EL (cell line): ENCODE measurements at regions not wholly inside any gene's neighbourhood (a gene's known extent, or its start where the extent isn't known, plus 50 kb on each side); places are given as distances from the start of the nearest gene placed in this dataset.

Experiments
- DNase-seq: peaks from one replicate; pipeline ENCODE4 v3.0.0-alpha.2; 2016

DNA sequence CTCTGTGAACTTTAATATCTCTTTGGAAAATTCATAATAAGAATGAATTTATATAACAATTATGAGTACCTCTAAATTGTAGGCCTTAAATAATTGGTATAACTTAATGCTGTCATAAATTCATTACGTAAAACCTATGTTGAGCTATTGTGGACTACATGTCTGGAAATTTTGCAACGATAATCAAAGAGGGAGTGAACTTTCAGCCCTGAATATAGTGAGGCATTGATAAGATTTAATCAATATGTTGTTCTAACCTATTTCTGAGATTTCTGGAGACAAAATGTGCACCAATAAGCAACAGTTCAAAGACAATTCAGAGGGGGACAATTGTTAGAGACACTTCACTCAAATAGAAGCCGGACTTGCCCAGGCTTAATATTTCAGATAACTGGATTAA, 499.4 kb downstream of the ELAVL2 start:
- DNase-seq: no peak

DNA sequence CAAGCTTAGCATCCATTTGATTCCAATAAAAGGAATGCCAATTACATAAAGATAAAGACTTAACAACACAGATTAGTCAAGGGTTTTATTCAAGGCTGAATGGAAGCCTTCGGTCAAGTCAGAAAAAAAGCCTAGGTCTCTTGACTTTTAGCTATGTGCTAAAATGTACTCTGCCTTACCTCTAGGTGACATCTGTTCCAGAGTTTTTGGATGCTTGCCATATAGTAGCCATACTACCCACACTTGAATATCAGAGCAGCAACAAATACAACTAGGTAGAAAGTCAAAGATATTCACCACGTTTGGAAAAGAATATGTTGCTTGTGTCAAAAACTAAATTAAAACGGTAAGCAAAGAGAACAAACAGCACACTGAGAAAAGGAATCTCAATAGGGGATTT, 484.7 kb downstream of the ELAVL2 start:
- DNase-seq: no peak

DNA sequence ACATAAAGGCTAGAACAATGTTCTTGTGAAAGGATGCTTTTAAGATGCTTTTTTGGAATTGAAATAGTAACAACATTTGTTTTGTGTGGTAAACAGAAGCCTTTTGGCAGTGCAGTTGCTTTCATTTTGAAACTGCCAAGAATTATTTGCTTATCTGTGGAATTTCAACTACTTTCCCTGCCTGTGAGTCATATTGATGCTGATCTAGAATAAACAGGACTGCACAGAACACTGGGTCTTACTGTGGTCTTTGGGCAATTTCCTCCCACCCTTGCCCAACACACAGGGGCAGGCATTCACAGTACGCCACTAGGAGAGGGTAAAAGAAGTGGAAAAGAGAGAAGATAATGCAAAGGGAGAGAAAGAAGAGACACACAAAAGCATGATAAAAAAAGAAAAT, 483.7 kb downstream of the ELAVL2 start:
- DNase-seq: no peak

DNA sequence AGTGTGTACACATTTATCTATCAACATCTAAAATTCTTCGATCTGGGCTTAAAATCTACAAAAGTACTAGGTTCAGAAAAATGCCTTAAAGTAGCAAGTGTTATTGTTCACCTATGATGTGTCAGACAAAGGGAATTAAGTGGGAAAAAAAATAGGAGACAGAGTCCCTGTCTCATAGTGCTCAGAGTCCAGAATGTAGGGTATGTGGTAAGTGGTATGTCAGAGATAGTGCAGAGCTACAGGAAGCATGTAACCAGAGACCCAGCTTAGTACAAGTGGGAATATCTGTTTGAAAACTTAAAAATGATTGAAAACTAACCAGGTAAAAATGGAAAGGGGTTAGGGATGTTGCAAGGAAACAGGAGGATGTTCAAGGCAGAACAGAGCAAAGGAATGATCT, 482.8 kb downstream of the ELAVL2 start:
- DNase-seq: no peak

DNA sequence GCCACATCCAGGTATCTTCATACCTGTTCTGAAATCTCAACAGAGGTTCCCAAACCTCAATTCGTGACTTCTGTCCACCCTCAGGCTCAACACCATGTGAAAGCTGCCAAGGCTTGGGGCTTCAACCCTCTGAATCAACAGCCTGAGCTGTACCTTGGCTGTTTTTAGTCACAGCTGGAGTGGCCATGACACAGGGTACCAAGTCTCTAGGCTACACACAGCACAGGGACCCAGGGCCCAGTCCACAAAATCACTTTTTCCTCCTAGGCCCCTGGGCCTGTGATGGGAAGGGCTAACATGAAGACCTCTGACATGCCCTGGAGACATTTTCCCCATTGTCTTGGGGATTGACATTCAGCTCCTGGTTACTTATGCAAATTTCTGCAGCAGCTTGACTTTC, 464.9 kb downstream of the ELAVL2 start:
- DNase-seq: no peak

DNA sequence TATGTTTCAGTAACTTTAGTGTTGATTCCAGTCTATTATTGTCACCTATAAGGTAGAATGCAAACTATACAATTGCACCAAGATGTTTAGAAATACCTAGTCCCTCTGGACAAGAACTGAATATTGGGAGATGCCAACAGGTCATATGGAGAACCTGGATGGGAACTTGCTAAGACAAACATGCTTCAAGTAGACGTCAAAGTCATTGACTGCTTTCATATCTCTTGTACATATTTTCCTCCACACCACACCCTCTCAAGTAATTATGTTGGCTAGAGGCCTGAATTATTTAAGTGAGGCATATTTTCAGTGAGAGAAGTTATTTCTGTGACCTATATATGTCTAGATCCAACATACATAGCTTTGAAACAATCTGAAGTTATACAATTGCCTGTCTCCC, 453.3 kb downstream of the ELAVL2 start:
- no peak for DNase-seq

DNA sequence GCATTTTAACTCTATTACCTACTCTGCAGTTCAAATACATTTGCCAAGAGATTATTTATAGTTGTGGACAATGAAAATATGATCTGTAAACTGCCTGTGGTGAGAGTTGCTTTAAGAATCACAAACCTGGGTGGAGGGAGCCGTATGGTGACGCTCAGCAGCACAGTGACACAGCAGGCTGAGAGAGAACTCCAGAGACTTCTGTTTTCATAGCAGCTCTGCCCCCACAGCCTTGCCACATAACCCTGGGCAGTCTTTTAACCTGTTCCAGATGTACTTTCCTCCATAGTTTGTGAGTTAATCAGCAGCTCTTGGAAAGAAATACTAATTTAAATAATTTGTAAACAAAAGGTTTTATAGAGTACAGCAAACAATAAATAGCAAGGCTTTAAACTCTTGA, 450.5 kb downstream of the ELAVL2 start:
- no peak for DNase-seq

DNA sequence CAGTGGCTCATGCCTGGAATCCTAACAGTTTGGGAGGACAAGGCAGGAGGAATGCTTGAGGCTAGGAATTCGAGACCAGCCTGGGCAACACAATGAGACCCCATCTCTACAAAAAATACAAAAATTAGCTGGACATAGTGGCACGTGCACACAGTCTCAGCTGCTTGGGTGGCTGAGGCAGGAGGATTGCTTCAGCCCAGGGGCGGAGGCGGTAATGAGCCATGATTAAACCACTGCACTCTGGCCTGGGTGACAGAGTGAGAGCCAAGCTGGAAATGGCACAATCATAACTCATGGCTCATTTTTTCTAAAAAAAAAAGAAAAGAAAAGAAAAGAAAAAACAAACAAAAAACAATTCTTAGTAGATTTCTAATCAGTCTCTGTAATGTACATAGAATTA, 446.2 kb downstream of the ELAVL2 start:
- no peak for DNase-seq

DNA sequence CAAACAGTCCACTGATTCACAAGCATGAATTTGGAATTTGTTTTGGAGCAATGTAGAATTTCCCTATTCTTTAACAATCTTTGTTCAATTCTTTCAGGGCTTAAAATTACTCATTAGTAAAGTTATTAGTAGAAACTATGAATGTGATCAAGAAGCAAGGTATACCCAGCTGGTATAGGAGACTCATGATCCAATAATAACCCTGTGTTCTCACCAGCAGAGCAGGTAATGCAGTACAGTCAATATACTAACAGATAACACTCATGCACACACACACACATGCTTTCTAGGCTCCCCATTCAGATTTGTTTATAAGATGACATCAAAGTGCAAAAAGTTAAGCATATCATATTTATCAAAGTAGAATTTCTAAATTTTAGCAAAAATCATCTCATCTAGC, 445.2 kb downstream of the ELAVL2 start:
- DNase-seq: no peak

DNA sequence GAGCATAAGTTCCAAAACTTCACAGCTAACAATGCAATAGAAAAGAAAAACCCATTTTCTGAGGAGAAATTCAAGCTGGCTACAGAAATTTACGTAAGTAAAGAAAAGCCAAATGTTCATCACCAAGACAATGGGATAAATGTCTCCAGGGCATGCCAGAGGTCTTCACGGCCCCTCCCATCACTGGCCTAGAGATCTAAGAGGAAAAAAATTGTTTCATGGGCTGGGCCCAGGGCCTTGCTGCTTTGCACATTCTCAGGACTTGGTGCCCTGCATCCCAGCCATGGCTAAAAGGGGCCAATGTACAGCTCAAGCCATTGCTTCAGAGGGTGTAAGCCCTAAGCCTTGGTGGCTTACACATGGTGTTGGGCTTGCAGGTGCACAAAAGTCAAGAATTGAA, 443.6 kb downstream of the ELAVL2 start:
- DNase-seq: no peak

DNA sequence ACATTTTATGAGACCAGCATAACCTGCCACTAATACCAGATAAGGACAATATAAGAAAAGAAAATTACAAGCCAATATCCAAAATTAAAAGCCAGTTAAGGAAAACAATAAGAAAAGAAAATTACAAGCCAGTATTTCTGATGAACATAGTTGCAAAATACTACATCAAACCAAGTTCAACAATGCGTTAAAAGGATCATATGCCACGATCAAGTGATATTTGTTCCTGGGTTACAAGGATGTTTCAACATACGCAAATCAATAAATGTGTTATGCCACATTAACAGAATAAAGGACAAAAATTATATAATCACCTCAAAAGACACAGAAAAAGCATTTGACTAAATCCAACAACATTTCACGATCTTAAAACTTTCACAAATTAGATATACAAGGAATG, 431.9 kb downstream of the ELAVL2 start:
- no peak for DNase-seq

DNA sequence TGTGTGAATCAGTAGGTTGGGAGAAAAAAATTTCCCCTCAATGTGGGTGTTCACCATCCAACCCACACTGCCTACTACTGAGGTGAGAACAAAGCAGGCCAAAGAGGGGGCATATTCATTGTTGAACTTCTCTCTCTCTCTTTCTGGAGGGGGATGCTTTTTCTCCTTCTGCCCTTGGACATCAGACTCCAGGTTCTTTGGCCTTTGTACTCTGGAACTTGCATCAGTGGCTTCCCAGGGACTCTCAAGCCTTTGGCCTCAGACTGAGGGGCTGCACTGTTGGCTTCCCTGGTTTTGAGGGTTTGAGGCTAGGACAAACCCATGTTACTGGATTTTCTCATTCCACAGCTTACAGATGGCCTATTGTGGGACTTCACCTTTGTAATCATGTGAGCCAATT, 417.2 kb downstream of the ELAVL2 start:
- DNase-seq: no peak

DNA sequence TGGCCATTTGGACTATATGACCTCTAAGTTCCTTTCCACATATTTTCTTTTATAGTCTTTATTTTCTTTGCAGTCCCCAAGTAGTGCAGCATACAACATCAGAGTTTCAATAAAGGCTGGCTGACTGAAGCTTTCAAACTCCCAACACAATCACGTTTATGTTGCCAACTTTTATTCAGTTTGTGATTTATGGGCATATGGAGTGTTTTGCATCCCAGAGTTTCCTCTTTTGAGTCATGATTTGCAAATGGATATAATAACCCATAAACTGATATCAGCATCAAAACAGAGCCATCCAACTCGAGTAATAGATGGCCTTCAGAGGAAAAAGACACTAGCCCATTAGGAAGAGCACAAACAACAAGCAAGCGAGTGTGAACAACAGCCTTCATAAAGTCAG, 414.0 kb downstream of the ELAVL2 start:
- DNase-seq: no peak

DNA sequence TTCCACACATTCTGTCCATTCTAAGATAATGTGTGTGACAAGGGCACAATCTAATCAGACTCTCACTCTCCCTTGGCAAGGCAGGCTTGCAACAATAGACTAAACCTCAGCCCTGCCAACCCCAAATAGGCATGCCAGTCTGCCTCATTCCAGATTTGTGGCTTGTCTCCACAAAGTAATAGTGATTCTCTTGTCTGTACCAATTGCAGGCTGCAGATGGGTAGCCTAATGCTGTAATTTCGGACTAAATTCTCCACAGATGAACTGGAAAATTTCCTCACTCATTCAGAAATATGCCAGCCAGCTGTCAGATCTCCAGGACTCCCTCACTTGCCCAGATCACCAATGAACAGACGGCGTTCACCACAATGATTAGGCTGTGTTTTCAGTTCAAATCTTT, 413.6 kb downstream of the ELAVL2 start:
- DNase-seq: no peak

DNA sequence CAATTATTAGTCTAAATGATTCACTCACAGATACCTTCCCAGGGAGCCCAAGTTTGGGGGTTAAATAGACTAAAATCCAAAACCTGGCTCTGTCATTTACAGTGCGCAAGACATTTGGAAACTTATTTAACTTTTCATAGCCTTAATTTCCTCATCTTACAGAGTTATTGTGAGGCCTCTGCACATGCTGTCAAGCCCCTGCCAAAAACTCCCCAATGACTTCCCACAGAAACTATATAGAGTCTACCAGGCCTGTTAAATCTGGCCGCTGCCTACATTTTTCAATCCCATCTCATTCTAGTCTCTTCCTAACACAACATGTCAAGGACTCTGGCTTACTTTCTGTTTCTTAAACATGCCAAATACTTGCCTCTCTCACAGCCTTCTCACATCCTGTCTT, 412.5 kb downstream of the ELAVL2 start:
- no peak for DNase-seq

DNA sequence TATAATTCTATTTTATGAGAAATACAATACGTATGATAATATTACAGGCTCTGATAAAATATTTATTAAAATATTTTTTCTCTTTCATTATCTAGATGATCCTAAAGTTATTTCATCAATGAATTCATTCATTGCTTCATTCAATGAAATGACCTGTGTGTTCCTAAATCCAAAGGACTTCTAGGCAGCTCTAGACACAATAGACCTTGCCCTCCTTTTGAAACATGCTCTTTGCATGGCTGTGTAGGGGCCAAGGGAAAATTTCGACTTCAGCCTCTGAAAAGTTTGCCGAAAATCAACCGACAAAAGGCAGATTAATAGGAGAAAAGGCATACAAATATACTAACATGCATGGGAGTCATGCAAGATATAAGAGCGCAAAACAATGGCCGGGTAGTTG, 402.0 kb downstream of the ELAVL2 start:
- no peak for DNase-seq

DNA sequence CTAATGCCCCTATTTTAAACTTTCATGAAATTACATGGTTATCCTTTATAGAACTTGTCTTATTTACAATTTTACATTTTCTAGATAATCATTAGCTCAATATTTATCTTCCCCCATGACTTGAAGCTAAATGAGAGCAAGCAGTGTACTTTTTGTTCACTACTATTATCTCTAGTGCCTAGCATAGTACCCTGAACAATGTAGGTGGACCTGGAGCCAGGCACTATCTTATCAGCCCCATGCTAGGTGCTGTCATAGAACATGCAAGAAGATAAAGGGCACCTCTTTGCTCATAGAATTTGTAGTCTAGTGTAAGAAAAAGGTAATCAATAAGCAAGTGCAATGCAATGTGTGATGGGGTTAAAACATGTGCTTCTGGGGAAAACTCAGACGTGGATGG, 399.9 kb downstream of the ELAVL2 start:
- no peak for DNase-seq

DNA sequence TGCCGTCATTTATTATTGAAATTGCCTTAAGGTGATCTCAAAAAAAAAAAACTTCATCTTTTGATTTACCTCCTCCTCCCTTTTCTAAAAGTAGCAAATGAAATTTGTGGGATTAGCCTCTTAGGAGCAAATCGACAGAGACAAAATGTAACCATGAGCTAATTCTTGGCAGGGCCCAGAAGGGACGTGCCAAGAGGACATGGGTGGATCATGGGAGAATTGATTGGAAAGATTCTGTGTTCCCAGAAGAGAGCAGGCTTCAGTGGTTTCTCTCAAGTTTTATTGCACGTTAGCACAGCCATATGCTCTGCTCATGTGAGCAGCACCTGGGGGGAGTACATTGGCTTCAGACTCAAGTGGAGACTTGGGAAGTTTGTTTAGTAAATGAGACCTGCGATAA, 394.6 kb downstream of the ELAVL2 start:
- no peak for DNase-seq

DNA sequence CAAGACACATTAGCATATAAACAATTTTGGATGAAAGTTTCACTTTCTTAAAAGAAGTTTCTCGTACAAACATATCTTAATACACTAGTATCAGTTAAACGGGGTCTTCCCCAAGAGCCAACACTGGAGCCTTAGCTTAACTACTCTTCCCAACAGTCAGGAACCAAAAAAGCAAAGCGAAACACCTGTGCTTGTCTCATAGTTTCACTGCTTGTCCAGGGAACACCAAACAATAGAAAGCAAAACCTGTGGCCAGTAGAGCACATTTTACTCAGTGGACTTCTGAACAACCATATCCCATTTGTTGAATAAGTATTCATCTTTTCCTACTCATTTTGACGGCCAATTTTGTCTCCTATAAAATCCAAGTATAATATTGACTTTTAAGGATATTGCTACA, 391.4 kb downstream of the ELAVL2 start:
- DNase-seq: no peak

DNA sequence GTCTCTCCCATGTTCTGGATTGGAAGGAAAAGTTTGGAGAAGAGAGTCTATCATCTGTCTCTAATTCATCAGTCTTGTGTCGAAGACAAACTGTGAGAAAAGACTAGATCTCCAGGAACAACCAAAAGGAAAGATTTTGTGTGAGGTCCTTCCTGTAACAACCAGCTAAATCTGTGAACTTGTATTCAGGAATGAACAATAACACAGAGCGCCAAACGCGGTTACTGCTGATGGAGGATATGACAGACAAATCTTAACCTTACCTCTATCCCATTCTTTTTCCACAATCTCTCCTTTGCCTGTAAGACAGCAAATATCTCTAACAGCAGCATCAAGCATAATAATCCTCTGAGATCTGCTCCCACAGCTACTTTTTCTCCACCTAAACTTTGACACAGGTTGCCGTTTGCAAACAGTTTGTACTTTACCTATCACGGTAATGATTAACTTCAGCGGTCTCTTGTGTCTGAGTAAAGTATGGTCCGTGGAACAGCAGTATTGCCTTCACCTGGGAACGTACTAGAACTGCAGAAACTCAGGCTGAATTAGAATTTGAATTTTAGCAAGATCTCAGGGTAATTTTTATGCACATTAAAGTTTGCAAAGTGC, 387.6 kb downstream of the ELAVL2 start:
- no peak for DNase-seq

DNA sequence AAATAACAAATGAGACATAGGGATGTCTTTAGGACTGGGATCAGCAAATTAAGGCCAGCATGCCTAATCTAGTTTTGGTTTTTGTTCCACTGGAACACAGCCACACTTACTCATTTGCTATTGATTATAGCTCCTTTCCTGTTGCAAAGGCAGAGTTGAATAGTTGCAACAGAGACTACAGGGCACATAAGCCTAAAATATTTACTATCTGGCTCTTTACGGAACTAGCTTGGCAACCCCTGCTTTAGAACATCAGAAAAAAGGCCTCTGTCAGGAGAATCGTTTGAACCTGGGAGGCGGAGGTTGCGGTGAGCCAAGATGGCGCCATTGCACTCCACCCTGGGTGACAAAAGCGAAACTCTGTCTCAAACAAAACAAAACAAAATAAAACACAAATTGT, 384.8 kb downstream of the ELAVL2 start:
- DNase-seq: no peak

DNA sequence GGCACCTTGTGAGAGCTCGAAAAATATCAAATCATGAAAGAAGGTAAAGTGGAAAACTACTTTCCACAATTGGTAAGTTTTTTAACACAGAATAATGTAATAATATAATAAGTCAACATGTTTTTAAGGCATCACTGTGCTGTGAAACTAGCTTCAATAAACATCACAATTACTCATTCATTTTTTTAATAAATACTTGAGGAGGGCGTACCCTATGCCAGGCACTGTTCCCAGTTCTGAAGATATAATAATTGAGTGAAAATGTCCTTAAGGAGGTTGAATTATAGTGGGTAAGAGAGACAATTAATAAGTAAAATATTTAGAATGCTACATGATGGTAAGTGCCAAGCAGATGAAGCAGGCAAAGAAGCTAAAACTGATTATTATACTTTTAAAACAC, 381.4 kb downstream of the ELAVL2 start:
- no peak for DNase-seq

DNA sequence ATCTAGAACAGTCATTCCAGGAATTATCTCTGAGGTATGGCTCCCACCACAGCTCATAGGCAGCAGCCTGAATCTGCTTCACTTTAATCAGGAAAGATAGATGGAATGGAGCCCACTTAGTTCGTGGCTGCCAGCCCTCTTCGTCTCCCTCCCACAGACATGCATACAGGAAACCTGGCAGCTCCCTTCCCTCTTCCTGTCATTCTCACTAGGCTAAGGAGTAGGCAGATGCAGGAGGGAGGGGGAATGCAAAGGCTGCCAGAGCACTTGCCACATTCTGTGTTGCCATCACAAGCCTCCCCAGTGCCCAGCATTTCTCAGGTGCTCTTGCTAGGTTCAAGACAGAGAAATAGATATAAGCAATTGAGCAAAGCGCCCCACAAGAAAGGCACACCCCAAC, 378.9 kb downstream of the ELAVL2 start:
- no peak for DNase-seq

DNA sequence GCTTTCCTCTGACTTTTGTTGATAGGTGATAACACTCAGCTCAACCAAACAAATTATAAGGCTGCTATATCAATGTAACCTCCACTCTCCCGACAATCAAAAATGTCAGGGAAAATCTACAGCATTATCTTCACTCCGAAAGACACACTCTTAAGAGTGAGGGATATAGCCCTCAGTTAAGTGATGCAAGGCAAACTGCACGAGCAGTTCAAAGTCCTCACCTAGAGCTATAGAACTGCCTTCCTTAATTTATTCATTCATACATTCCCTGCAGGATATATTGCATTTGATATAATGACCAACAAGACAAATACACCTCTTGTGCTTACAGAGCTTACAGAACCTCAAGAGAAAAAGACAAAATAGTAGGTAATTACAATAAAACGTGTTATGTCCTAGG, 378.1 kb downstream of the ELAVL2 start:
- DNase-seq: no peak

DNA sequence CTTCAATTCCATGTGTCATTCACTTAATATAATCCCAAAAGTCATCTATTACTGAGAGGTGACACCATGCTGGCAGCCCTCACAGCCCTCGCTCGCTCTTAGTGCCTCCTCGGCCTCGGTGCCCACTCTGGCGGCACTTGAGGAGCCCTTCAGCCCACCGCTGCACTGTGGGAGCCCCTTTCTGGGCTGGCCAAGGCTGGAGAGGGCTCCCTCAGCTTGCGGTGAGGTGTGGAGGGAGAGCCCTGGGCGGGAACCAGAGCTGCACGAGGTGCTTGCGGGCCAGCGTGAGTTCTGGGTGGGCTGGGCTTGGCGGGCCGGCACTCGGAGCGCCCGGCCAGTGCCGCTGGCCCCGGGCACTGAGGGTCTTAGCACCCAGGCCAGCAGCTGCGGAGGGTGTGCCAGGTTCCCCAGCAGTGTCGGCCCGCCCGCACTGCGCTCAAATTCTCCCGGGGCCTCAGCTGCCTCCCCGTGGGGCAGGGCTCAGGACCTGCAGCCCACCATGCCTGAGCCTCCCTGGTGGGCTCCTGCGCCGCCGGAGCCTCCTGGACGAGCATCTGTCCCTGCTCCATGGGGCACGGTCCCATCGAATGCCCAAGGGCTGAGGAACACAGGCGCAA, 374.1 kb downstream of the ELAVL2 start:
- no peak for DNase-seq

DNA sequence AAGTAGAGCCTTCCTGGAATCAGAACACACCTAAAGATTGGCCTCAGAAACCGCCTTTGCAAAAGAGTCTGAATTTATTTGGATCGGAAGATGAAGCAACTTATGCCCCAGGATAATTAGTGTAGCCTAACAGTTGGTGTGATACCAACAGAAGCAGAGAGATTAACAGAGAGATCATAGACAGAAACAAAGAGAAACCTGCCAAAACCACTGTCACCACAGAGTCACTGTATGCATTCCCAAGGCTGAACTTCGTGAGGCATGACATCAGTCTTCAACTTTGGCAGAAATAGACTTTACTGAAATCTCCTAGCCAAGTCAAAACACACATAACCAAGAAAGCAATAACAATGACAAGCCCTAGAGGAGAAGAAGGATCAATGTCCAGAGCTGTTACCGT, 361.8 kb downstream of the ELAVL2 start:
- no peak for DNase-seq
